ENCODE measurements at regions not wholly inside any gene's neighbourhood (a gene's known extent, or its start where the extent isn't known, plus 50 kb on each side); places are given as distances from the start of the nearest gene placed in this dataset.

GRCh38 chrX:80285131-80285773 lies 135.0 kb upstream of the TENT5D start:
- TF ChIP-seq, protein P1, sequence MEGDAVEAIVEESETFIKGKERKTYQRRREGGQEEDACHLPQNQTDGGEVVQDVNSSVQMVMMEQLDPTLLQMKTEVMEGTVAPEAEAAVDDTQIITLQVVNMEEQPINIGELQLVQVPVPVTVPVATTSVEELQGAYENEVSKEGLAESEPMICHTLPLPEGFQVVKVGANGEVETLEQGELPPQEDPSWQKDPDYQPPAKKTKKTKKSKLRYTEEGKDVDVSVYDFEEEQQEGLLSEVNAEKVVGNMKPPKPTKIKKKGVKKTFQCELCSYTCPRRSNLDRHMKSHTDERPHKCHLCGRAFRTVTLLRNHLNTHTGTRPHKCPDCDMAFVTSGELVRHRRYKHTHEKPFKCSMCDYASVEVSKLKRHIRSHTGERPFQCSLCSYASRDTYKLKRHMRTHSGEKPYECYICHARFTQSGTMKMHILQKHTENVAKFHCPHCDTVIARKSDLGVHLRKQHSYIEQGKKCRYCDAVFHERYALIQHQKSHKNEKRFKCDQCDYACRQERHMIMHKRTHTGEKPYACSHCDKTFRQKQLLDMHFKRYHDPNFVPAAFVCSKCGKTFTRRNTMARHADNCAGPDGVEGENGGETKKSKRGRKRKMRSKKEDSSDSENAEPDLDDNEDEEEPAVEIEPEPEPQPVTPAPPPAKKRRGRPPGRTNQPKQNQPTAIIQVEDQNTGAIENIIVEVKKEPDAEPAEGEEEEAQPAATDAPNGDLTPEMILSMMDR (conservative IDR thresholded peaks at IDR 0.05; ENCODE audit: low read depth, low read length): peak; percentile 74
- no peak for TF ChIP-seq EZH2 (IDR thresholded peaks at IDR 0.05; ENCODE audit: borderline replicate concordance, low read depth, low read length, poor library complexity, severe bottlenecking)

Measured in A673 (cell line).